ENCODE measurements at regions not wholly inside any gene's neighbourhood (a gene's known extent, or its start where the extent isn't known, plus 50 kb on each side); places are given as distances from the start of the nearest gene placed in this dataset.

- TF ChIP-seq, protein P1, sequence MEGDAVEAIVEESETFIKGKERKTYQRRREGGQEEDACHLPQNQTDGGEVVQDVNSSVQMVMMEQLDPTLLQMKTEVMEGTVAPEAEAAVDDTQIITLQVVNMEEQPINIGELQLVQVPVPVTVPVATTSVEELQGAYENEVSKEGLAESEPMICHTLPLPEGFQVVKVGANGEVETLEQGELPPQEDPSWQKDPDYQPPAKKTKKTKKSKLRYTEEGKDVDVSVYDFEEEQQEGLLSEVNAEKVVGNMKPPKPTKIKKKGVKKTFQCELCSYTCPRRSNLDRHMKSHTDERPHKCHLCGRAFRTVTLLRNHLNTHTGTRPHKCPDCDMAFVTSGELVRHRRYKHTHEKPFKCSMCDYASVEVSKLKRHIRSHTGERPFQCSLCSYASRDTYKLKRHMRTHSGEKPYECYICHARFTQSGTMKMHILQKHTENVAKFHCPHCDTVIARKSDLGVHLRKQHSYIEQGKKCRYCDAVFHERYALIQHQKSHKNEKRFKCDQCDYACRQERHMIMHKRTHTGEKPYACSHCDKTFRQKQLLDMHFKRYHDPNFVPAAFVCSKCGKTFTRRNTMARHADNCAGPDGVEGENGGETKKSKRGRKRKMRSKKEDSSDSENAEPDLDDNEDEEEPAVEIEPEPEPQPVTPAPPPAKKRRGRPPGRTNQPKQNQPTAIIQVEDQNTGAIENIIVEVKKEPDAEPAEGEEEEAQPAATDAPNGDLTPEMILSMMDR (conservative IDR thresholded peaks at IDR 0.05; ENCODE audit: low read depth, low read length): no peak
- TF ChIP-seq EZH2 (IDR thresholded peaks at IDR 0.05; ENCODE audit: low read length, unreplicated experiment) (no peak), EZH2phosphoT487 (IDR thresholded peaks at IDR 0.05; ENCODE audit: borderline replicate concordance, low read length) (no peak)
Observed at GRCh38 chr3:55333923-55334322, 153.2 kb downstream of the WNT5A start.

All from PC-3 (cell line).